RWPE1 (cell line): ENCODE measurements at regions not wholly inside any gene's neighbourhood (a gene's known extent, or its start where the extent isn't known, plus 50 kb on each side); places are given as distances from the start of the nearest gene placed in this dataset.

Experiments used
- CTCF ChIA-PET: fragments of 350-600 bp; sonication (Branson Sonifier 250); formaldehyde crosslinking; extraction: SDS; loops from one replicate; lab custom pipeline; 2021; lab: Yijun Ruan, JAX
- POLR2A ChIA-PET: fragments of 400-600 bp; formaldehyde crosslinking; extraction: SDS; loops from one replicate; lab custom pipeline; 2020; ENCODE audit warnings: antibody characterized with exemption; ENCODE audit not compliant: low non-redundant PET; lab: Yijun Ruan, JAX
- DNase-seq: peaks from one replicate; pipeline ENCODE4 v3.0.0; 2012; ENCODE audit warnings: low spot score
- H3K27ac ChIP-seq: fragments of 450-650 bp; 2 replicates; pipeline ENCODE4 v1.5.1; 2017
- TF ChIP-seq, protein P1 (sequence below): fragments of 450-650 bp; conservative IDR thresholded peaks from 2 replicates; pipeline ENCODE4 v1.5.1; 2017; ENCODE audit warnings: low read depth, mild to moderate bottlenecking

DNA sequence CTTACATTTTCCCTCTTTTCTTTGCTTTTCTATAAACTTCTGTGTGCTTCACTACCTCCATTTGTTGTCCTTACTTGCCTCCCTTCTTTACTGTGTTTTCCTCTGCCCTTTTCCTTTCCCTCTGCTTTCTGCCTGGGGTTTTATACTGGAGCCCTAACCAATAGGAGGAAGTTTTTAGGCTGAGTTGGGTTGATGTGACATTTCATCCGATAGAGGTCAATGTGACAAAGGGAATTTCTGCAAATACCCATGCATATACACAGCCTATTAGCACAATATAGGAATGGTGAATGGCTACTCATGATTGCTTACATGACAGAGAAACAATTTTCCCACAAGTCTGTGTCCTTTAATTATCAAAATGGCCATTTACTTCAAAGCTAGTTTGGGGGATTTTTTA, 153.0 kb upstream of the ARPP21 start:
- TF ChIP-seq, protein P1, sequence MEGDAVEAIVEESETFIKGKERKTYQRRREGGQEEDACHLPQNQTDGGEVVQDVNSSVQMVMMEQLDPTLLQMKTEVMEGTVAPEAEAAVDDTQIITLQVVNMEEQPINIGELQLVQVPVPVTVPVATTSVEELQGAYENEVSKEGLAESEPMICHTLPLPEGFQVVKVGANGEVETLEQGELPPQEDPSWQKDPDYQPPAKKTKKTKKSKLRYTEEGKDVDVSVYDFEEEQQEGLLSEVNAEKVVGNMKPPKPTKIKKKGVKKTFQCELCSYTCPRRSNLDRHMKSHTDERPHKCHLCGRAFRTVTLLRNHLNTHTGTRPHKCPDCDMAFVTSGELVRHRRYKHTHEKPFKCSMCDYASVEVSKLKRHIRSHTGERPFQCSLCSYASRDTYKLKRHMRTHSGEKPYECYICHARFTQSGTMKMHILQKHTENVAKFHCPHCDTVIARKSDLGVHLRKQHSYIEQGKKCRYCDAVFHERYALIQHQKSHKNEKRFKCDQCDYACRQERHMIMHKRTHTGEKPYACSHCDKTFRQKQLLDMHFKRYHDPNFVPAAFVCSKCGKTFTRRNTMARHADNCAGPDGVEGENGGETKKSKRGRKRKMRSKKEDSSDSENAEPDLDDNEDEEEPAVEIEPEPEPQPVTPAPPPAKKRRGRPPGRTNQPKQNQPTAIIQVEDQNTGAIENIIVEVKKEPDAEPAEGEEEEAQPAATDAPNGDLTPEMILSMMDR = no peak
- H3K27ac ChIP-seq = no peak overlapping the region
- no peak for DNase-seq
- ChIA-PET CTCF (no interaction called here), POLR2A (no interaction called here)

DNA sequence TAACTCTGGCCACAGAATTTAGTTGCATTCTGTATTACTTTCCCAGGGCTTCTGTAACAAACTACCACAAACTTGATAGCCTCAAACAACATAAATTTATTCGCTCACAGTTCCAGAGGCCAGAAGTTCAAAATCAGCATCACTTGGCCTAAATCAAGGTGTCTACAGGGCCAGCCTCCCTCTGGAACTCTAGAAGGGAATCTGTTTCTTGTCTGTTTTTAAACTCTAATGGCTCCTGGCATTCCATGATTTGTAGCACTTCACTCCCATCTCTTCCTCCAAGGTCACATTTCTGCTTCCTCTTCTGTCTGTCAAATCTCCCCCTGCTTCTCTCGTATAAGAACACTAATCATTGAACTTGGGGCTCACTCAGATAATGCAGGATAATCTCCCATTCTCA, 151.9 kb upstream of the ARPP21 start:
- no peak overlapping the region for H3K27ac ChIP-seq
- CTCF ChIA-PET = no interaction called here
- TF ChIP-seq, protein P1 = no peak
- DNase-seq = no peak
- POLR2A ChIA-PET = no interaction called here

DNA sequence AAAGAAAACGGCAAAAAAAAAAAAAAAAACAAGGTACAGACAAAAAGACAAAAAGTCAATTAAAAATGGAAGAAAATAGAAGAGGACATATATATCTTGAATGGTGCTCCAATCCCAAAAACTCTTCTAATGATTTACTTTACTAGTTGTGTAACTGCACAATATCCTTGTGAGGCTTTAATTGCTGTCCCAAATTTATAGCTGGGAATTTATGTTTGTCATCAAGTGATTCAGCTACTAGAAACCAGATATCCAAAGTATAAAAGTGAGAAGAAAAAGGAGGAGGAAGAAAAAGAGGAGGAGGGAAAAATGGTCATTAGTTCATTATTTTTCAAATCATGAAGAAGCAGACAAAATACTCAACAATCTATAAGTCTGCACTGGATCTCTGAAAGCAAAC, 150.8 kb upstream of the ARPP21 start:
- TF ChIP-seq, protein P1 = no peak
- POLR2A ChIA-PET = no interaction called here
- no peak overlapping the region for H3K27ac ChIP-seq
- no peak for DNase-seq
- CTCF ChIA-PET = no interaction called here

DNA sequence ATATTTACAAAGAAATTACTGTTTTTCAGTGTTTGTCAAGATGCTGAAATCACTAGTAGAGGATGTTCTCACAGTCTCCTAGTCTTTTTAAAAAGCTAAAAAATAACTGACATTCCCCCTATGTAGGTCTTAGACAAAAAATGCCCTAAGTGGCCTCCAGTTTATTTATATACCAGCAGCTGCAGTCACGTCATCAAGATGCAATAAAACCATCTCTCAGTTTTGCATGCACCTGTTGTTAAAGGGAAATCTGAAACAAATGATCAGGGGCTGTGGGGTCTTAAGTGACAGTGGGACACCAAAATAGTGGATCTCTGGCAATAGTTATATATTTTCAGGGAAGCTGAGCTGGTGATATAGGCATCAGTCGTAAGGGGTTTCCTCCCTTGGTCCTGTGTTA, 146.5 kb upstream of the ARPP21 start:
- ChIA-PET CTCF (no interaction called here), POLR2A (no interaction called here)
- DNase-seq = no peak
- H3K27ac ChIP-seq = no peak overlapping the region
- TF ChIP-seq, protein P1 = no peak

DNA sequence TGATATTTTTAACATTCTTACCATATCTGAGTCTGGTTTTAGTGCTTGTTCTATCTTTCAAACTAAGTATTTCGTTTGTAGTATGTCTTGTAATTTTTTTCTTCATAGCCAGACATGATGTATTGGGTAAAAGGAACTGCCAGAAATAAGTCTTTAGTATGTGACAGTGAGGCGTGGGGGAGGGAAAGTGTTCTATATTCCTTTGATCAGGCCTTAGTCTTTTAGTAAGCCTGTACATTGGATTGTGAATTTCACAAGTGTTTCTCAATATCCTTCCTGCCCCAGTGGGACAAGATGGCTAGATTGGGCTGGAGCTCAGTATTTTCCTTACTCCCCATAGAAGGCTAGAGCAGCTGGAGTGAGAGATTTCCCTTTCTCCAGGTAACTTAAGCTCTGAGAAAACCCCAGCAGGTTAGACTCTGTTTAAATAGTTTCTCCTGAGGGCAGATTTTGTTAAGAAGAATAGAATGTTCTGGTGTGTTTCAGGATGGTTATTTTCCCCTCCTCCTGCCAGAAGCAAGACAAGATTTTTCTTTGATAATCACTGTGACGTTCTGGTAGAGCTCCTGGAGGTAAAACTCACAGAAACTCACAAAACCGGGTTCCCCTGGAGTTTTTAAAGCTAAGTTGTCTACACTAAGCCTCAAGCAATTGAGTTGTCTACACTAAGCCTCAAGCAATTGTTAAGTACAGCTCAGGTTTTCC, 140.7 kb upstream of the ARPP21 start:
- no peak for DNase-seq
- ChIA-PET CTCF (no interaction called here), POLR2A (interaction anchor here (0.7 kb wide), 1 partner anchor 806 kb away, joined by 3 read pairs; no protein-coding TSS in a partner anchor)

DNA sequence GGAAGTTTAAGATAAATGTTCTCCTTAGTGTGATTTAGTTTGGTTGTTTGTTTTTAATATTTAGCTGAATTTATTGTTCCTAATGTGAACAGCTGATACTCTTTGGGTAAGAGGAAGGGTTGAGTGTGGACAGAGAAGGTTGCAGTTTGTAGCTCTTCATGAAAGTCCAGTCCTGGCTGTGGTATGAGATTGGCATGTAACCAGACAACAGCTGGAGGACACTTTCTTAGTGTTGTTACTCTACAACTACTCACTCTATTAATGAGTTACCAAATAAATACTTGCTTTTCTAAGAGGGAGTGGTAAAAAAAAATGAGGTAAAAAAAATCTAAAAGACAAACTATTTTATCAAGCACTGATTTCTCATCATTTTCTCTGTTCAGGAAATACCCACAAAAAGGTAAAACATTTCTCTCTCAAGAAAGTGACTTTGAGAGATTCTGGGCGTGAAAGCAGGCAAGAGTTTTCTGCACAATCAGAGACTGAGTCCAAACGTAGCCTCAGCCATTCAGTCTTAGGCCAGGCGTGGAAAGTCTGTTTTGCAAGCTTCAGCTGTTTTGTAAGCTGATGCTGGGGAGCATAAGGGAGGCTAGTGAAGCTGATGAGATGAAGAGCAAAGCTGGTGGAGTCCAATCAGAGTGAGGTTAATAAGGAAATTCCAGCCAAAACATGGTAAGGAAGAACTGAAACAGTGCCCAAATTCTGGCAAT, 138.5 kb upstream of the ARPP21 start:
- DNase-seq = no peak
- H3K27ac ChIP-seq = no peak overlapping the region
- ChIA-PET POLR2A (no interaction called here), CTCF (no interaction called here)
- TF ChIP-seq, protein P1 = no peak

More for the DNA sequence above, 140.7 kb upstream of the ARPP21 start:
- TF ChIP-seq, protein P1 = no peak
- H3K27ac ChIP-seq = no peak overlapping the region
